ENCODE measurements at regions not wholly inside any gene's neighbourhood (a gene's known extent, or its start where the extent isn't known, plus 50 kb on each side); places are given as distances from the start of the nearest gene placed in this dataset.

DNA sequence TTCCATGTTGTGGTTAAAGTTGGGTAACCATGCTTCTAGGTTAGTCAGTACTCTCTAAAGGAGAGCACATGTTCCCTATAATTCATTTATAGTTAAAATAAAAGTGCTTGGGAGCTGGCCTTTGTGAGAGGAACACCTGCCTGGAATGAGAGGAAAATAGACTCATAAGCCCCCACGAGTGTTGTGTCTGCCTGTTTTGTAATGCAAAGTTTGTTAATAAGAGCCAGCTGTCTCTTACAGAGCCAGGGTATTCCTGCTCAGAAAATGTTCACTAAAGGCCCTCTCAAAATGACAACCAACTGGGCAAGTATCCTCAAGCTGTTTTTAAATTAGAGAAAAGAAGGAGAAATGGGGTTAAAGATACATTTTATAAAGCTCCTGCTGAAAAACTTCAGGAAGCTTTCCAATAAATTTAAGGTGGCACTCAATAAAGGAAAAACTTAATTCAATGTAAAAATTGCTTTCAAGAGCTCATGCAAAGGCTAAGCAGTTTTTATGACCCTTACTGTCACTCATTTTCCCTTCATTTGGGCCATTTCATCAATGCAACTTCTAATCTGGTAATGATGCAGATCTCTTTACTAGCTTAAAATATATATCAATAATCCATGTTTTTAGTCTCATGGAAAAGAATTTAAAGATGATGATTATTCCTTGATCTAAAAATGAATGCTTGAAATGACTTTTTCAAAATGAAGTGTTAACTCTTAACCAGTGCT is 793.6 kb downstream of the STPG2 start:
- no peak for DNase-seq
- Mint-ChIP-seq H3K4me1 (no peaks in the 10 kb centered on the region), H3K36me3 (no peaks in the 10 kb centered on the region), H3K27ac (no peak overlapping the region), H3K4me3 (no peak overlapping the region), H3K27me3 (ENCODE audit: low read depth in 3 of 3) (peaks cover 0 to 2% (median 0%) of the 10 kb centered on the region in 3 donors), H3K9me3 (peaks cover 2 to 11% (median 5%) of the 10 kb centered on the region in 7 donors)
- intact Hi-C loops (cut with micrococcal nuclease) = no loop called here
- no peak overlapping the region for H3K4me2 ChIP-seq (replicated peaks; ENCODE audit: extremely low read depth, low read length, poor library complexity, severe bottlenecking)
- H4K20me1 ChIP-seq (ENCODE audit: insufficient read depth, low read length) = no peaks in the 10 kb centered on the region
- TF ChIP-seq, protein P1, sequence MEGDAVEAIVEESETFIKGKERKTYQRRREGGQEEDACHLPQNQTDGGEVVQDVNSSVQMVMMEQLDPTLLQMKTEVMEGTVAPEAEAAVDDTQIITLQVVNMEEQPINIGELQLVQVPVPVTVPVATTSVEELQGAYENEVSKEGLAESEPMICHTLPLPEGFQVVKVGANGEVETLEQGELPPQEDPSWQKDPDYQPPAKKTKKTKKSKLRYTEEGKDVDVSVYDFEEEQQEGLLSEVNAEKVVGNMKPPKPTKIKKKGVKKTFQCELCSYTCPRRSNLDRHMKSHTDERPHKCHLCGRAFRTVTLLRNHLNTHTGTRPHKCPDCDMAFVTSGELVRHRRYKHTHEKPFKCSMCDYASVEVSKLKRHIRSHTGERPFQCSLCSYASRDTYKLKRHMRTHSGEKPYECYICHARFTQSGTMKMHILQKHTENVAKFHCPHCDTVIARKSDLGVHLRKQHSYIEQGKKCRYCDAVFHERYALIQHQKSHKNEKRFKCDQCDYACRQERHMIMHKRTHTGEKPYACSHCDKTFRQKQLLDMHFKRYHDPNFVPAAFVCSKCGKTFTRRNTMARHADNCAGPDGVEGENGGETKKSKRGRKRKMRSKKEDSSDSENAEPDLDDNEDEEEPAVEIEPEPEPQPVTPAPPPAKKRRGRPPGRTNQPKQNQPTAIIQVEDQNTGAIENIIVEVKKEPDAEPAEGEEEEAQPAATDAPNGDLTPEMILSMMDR (IDR thresholded peaks at IDR 0.05) = no peak
- 40% methylated on average over 1 of the region's 1 CpG for WGBS (ENCODE audit: insufficient coverage)
- no peak overlapping the region for H3K9ac ChIP-seq (ENCODE audit: insufficient read depth, low read length, poor library complexity, severe bottlenecking)
- no peak overlapping the region for H2AFZ ChIP-seq (ENCODE audit: insufficient read depth, low read depth, low read length, poor library complexity, severe bottlenecking)
- no peaks in the 10 kb centered on the region for H3K4me1 ChIP-seq (ENCODE audit: control insufficient read depth in 1 of 2, insufficient read depth in 2 of 2, low read length in 2 of 2)
- H3K36me3 ChIP-seq (replicated peaks in 1 of 2; ENCODE audit: control insufficient read depth in 1 of 2, insufficient read depth in 2 of 2, low read length in 2 of 2) = no peaks in the 10 kb centered on the region
- H3K27me3 ChIP-seq (ENCODE audit: control insufficient read depth in 2 of 2, insufficient read depth in 2 of 2, low read length in 2 of 2) = no peaks in the 10 kb centered on the region
- H3K27ac ChIP-seq (ENCODE audit: low read depth in 1 of 2, low read length in 2 of 2) = no peak overlapping the region
- no peaks in the 10 kb centered on the region for H3K79me2 ChIP-seq (ENCODE audit: insufficient read depth, low read length)
- no peak overlapping the region for H3K4me3 ChIP-seq (replicated peaks in 1 of 3; ENCODE audit: low read depth in 2 of 3, low read length in 3 of 3)
- peaks cover 8 to 12% of the 10 kb centered on the region in 2 donors for H3K9me3 ChIP-seq (replicated peaks in 1 of 2; ENCODE audit: control insufficient read depth in 1 of 2, insufficient read depth in 1 of 2, low read length in 2 of 2)

DNA sequence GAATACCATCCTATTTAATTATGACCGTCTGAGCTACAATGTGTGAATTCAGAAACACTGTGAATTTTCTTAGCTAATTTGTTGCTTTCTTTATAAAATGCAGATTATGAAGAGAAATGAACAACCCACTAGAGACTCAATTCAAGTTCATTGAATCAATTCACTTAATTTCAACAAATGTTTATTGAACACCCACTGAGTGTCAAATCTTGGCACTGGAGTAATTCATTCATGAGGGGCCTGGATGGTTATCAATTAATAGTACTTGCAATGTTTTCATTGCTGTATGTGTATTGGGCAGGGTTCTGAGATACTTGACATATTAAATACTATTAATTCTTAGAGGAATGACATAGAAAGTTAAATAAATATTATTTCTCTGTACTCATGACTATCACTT is 789.4 kb downstream of the STPG2 start:
- Histone ChIP-seq H2AFZ (ENCODE audit: insufficient read depth, low read depth, low read length, poor library complexity, severe bottlenecking) (no peak overlapping the region), H3K79me2 (ENCODE audit: insufficient read depth, low read length) (no peaks in the 10 kb centered on the region), H3K9me3 (replicated peaks in 1 of 2; ENCODE audit: control insufficient read depth in 1 of 2, insufficient read depth in 1 of 2, low read length in 2 of 2) (peaks cover 13 to 20% of the 10 kb centered on the region in 2 donors), H3K27ac (ENCODE audit: low read depth in 1 of 2, low read length in 2 of 2) (no peak overlapping the region), H4K20me1 (ENCODE audit: insufficient read depth, low read length) (no peaks in the 10 kb centered on the region), H3K9ac (ENCODE audit: insufficient read depth, low read length, poor library complexity, severe bottlenecking) (no peak overlapping the region), H3K4me2 (replicated peaks; ENCODE audit: extremely low read depth, low read length, poor library complexity, severe bottlenecking) (no peak overlapping the region), H3K4me3 (replicated peaks in 1 of 3; ENCODE audit: low read depth in 2 of 3, low read length in 3 of 3) (no peak overlapping the region), H3K27me3 (ENCODE audit: control insufficient read depth in 2 of 2, insufficient read depth in 2 of 2, low read length in 2 of 2) (no peaks in the 10 kb centered on the region), H3K36me3 (replicated peaks in 1 of 2; ENCODE audit: control insufficient read depth in 1 of 2, insufficient read depth in 2 of 2, low read length in 2 of 2) (no peaks in the 10 kb centered on the region), H3K4me1 (ENCODE audit: control insufficient read depth in 1 of 2, insufficient read depth in 2 of 2, low read length in 2 of 2) (no peaks in the 10 kb centered on the region)
- Mint-ChIP-seq H3K9me3 (peaks cover 4 to 19% (median 11%) of the 10 kb centered on the region in 7 donors), H3K36me3 (no peaks in the 10 kb centered on the region), H3K27me3 (ENCODE audit: low read depth in 3 of 3) (peaks cover 0 to 2% (median 0%) of the 10 kb centered on the region in 3 donors), H3K27ac (no peak overlapping the region), H3K4me3 (no peak overlapping the region), H3K4me1 (no peaks in the 10 kb centered on the region)
- no CpG with 5 or more reads among the region's 1 CpG for WGBS (ENCODE audit: insufficient coverage)
- TF ChIP-seq, protein P1 (IDR thresholded peaks at IDR 0.05) = no peak
- intact Hi-C loops (cut with micrococcal nuclease) = no loop called here
- DNase-seq = no peak
